ENCODE measurements at regions not wholly inside any gene's neighbourhood (a gene's known extent, or its start where the extent isn't known, plus 50 kb on each side); places are given as distances from the start of the nearest gene placed in this dataset.

- TF ChIP-seq, protein P1, sequence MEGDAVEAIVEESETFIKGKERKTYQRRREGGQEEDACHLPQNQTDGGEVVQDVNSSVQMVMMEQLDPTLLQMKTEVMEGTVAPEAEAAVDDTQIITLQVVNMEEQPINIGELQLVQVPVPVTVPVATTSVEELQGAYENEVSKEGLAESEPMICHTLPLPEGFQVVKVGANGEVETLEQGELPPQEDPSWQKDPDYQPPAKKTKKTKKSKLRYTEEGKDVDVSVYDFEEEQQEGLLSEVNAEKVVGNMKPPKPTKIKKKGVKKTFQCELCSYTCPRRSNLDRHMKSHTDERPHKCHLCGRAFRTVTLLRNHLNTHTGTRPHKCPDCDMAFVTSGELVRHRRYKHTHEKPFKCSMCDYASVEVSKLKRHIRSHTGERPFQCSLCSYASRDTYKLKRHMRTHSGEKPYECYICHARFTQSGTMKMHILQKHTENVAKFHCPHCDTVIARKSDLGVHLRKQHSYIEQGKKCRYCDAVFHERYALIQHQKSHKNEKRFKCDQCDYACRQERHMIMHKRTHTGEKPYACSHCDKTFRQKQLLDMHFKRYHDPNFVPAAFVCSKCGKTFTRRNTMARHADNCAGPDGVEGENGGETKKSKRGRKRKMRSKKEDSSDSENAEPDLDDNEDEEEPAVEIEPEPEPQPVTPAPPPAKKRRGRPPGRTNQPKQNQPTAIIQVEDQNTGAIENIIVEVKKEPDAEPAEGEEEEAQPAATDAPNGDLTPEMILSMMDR (IDR thresholded peaks at IDR 0.05): no peak
- TF ChIP-seq POLR2A (IDR thresholded peaks at IDR 0.05): no peak
Measured at GRCh38 chr14:88990856-88991255, 166.4 kb downstream of the TTC8 start.
